Suprapubic skin (tissue), 4 donors: ENCODE measurements at regions not wholly inside any gene's neighbourhood (a gene's known extent, or its start where the extent isn't known, plus 50 kb on each side); places are given as distances from the start of the nearest gene placed in this dataset.

Source experiments
- CTCF ChIP-seq, 2 donors: fragments of 200-600 bp in 1 of 2; fragments of 450-650 bp in 1 of 2; sonication (generic) in 1 of 2; IDR thresholded peaks; one replicate each; pipeline ENCODE4 v1.5.1; 2016 to 2019; ENCODE audit warnings: antibody characterized with exemption in 2 of 2, mild to moderate bottlenecking in 1 of 2, moderate library complexity in 1 of 2
- EP300 ChIP-seq: sonication (generic); formaldehyde crosslinking; IDR thresholded peaks from one replicate; pipeline ENCODE4 v1.6.1; 2017; ENCODE audit warnings: antibody characterized with exemption
- POLR2A ChIP-seq, 2 donors: fragments of 450-650 bp; IDR thresholded peaks; one replicate each; pipeline ENCODE4 v1.6.1; 2017; ENCODE audit warnings: antibody characterized with exemption in 2 of 2, mild to moderate bottlenecking in 2 of 2, moderate library complexity in 2 of 2
- POLR2AphosphoS5 ChIP-seq, 3 donors: sonication (generic); formaldehyde crosslinking; IDR thresholded peaks; one replicate each; pipeline ENCODE4 v1.6.1; 2017; ENCODE audit warnings: antibody characterized with exemption in 3 of 3

- TF ChIP-seq EP300 (no peak), POLR2AphosphoS5 (IDR thresholded peaks at IDR 0.05) (no peak), POLR2A (IDR thresholded peaks at IDR 0.05) (no peak), CTCF (IDR thresholded peaks at IDR 0.05) (no peak)
These were observed 359.5 kb upstream of the MGMT start for GRCh38 chr10:129107525-129107924.
